ENCODE measurements at regions not wholly inside any gene's neighbourhood (a gene's known extent, or its start where the extent isn't known, plus 50 kb on each side); places are given as distances from the start of the nearest gene placed in this dataset.

DNA sequence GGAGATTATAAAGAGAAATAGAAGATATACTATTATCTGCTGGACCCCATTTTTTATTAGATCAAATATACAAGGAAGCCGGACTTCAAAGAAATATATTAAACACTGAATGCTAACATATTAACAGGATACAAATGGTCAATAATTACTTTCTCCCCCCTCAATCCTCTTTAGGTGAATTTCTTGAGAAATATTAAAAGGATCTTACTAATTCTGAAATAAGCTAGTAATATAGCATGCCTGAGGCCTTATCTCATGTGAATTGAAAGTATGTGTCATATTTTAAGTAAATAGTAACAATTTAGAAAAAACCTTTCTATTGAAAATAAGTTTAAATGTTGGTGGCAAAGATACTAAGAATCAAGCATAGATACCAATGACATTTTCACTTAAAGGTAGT is 954.7 kb upstream of the MAN1A1 start:
- H3K27ac Mint-ChIP-seq = no peak overlapping the region
- TF ChIP-seq, protein P1, sequence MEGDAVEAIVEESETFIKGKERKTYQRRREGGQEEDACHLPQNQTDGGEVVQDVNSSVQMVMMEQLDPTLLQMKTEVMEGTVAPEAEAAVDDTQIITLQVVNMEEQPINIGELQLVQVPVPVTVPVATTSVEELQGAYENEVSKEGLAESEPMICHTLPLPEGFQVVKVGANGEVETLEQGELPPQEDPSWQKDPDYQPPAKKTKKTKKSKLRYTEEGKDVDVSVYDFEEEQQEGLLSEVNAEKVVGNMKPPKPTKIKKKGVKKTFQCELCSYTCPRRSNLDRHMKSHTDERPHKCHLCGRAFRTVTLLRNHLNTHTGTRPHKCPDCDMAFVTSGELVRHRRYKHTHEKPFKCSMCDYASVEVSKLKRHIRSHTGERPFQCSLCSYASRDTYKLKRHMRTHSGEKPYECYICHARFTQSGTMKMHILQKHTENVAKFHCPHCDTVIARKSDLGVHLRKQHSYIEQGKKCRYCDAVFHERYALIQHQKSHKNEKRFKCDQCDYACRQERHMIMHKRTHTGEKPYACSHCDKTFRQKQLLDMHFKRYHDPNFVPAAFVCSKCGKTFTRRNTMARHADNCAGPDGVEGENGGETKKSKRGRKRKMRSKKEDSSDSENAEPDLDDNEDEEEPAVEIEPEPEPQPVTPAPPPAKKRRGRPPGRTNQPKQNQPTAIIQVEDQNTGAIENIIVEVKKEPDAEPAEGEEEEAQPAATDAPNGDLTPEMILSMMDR (IDR thresholded peaks at IDR 0.05) = no peak
- no peaks in the 10 kb centered on the region for H3K9me3 Mint-ChIP-seq
- peaks cover 4% of the 10 kb centered on the region for H3K27me3 Mint-ChIP-seq (ENCODE audit: low read depth, poor library complexity)
- no peaks in the 10 kb centered on the region for H3K4me1 Mint-ChIP-seq
- H3K36me3 Mint-ChIP-seq (ENCODE audit: low read depth) = no peaks in the 10 kb centered on the region
- no peak overlapping the region for H3K4me3 Mint-ChIP-seq
- DNase-seq = no peak

DNA sequence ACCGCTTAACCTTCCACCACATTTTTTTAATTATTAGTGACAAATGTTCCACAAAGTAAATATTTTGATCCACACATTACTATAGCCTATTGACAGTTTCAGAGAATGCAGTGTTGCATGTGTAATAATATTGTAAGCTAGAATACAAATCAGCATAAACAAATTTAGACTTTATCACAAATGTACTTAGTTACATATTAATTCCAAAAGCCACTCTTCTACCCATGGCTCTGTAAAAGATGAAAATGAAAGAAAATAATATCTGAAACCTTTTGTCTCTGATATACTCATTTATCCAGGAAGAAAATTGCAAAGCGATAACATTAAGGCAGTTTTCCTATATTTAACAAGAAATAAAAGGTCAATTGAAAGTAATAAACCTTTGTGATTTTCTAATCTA is 954.0 kb upstream of the MAN1A1 start:
- H3K27ac Mint-ChIP-seq = no peak overlapping the region
- H3K36me3 Mint-ChIP-seq (ENCODE audit: low read depth) = no peaks in the 10 kb centered on the region
- no peaks in the 10 kb centered on the region for H3K4me1 Mint-ChIP-seq
- DNase-seq = no peak
- H3K27me3 Mint-ChIP-seq (ENCODE audit: low read depth, poor library complexity) = peaks cover 4% of the 10 kb centered on the region
- H3K9me3 Mint-ChIP-seq = no peaks in the 10 kb centered on the region
- no peak overlapping the region for H3K4me3 Mint-ChIP-seq
- TF ChIP-seq, protein P1 (IDR thresholded peaks at IDR 0.05) = no peak

DNA sequence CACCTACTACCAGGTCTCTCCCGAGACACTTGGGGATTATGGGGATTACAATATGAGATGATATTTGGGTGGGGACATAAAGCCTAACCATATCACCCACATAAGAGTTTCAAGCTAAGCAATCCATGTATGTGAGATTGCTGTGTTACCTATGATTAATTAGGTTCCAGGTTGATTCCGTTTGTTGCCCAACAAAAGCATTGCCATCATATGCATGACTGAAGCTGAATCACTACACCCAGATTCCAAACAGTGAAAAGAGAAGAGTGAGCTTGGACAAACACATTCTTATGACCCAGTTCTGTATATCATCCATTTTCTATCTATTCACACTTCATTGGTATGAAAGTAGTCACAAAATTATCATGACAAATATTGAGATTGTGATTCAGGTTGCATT is 952.5 kb upstream of the MAN1A1 start:
- Mint-ChIP-seq H3K9me3 (no peaks in the 10 kb centered on the region), H3K27me3 (ENCODE audit: low read depth, poor library complexity) (peaks cover 4% of the 10 kb centered on the region), H3K27ac (no peak overlapping the region), H3K4me1 (no peaks in the 10 kb centered on the region), H3K4me3 (no peak overlapping the region), H3K36me3 (ENCODE audit: low read depth) (no peaks in the 10 kb centered on the region)
- TF ChIP-seq, protein P1 (IDR thresholded peaks at IDR 0.05) = no peak
- no peak for DNase-seq

DNA sequence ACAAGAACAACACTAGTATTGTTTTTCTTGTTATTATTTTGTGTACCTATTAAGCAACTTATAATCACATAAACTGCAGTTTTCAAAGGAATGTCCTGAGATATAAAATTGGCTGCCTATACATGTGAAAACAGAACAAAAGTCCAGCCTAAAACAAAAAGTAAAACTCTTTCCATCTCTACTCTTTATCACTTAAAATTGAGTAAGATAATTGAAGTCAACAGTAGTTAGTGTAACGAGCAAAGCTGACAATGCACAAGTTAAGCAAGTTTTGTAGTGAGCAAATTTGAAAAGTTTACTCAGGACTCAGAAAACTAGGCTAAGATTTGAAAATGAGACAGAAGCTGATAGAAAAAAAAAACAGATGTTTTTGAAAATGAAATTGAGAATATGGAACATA is 941.4 kb upstream of the MAN1A1 start:
- Mint-ChIP-seq H3K9me3 (no peaks in the 10 kb centered on the region), H3K36me3 (ENCODE audit: low read depth) (no peaks in the 10 kb centered on the region), H3K4me3 (no peak overlapping the region), H3K27ac (no peak overlapping the region), H3K4me1 (no peaks in the 10 kb centered on the region), H3K27me3 (ENCODE audit: low read depth, poor library complexity) (no peaks in the 10 kb centered on the region)
- TF ChIP-seq, protein P1 (IDR thresholded peaks at IDR 0.05) = no peak
- DNase-seq = no peak

DNA sequence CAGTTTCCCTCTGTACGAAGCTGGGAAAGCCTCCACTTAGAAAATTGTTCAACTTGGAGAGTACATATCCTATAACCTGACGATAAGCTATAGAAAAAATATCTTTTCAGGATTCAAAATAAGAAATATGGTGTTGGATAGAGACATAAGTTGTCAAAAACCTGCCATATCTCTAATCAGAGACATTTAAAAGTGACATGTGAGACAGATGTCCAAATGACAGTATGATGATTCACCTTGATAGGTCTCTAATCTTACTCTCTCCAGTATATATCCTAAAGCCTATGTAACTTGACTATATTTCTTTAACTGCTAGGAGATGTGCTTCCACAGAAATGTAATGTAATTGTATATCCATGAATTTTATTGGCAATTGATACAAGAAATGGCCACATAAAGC is 932.4 kb upstream of the MAN1A1 start:
- Mint-ChIP-seq H3K27ac (no peak overlapping the region), H3K4me1 (no peaks in the 10 kb centered on the region), H3K36me3 (ENCODE audit: low read depth) (no peaks in the 10 kb centered on the region), H3K27me3 (ENCODE audit: low read depth, poor library complexity) (peaks cover 4% of the 10 kb centered on the region), H3K9me3 (no peaks in the 10 kb centered on the region), H3K4me3 (no peak overlapping the region)
- TF ChIP-seq, protein P1 (IDR thresholded peaks at IDR 0.05) = no peak
- DNase-seq = no peak

DNA sequence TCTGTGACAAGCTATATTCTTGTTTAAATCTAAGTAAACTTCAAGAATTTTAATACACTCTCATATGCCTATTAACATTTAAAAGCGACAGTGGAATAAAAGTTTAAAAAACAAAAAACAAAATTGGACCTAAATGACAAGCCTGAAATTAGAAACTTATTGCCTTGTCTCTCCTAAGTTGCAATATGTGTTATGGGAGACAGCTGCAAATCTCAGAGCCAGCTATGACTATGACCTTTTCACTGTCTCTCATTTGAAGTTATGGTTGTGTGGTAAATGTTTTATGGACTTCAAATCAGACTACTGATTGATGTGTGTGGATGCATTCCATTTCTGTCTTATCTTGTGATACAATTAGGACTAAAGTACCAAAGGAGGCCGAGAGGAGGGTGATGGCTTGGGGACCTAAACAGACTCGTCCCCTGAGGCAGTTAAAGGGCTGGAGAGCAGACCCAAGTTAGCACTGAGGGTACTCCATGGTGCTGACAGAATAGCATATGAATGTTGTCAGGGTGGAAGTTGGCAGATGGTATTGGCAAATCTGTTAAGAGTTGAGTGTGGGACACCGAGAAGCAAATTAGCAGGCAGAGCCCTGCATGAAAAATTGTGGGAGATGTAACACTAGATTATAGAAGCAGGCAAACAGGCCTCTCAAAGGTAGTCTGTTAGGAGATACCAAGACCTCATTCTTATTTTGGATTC is 930.1 kb upstream of the MAN1A1 start:
- Mint-ChIP-seq H3K36me3 (ENCODE audit: low read depth) (no peaks in the 10 kb centered on the region), H3K4me3 (no peak overlapping the region), H3K4me1 (no peaks in the 10 kb centered on the region), H3K9me3 (no peaks in the 10 kb centered on the region), H3K27ac (no peak overlapping the region), H3K27me3 (ENCODE audit: low read depth, poor library complexity) (peaks cover 4% of the 10 kb centered on the region)
- TF ChIP-seq, protein P1 (IDR thresholded peaks at IDR 0.05) = no peak
- peak; percentile 1 for DNase-seq
